GM18517 (cell line): ENCODE measurements at regions not wholly inside any gene's neighbourhood (a gene's known extent, or its start where the extent isn't known, plus 50 kb on each side); places are given as distances from the start of the nearest gene placed in this dataset.

Source experiments
- ATAC-seq: cut with Tn5 transposase; IDR thresholded peaks from one replicate; pipeline ENCODE4 v1.9.1; 2021; ENCODE audit warnings: mild to moderate bottlenecking, moderate library complexity; ENCODE audit not compliant: unreplicated experiment

- ATAC-seq = no peak
Observed at GRCh38 chr22:49236541-49237075, 591.1 kb downstream of the BRD1 start.

GRCh38 chr22:49235463-49236300 is 592.0 kb downstream of the BRD1 start:
- no peak for ATAC-seq

- no peak for ATAC-seq
Observed at GRCh38 chr22:49234459-49234858, 593.2 kb downstream of the BRD1 start.

- ATAC-seq = no peak
Observed at GRCh38 chr22:49233507-49234100, 594.1 kb downstream of the BRD1 start.

- no peak for ATAC-seq
Observed at GRCh38 chr22:49232319-49233067, 595.2 kb downstream of the BRD1 start.

GRCh38 chr22:49230194-49230577 is 597.5 kb downstream of the BRD1 start:
- ATAC-seq = no peak

- no peak for ATAC-seq
Observed at GRCh38 chr22:49229483-49230193, 598.0 kb downstream of the BRD1 start.

GRCh38 chr22:49228431-49229037 is 599.1 kb downstream of the BRD1 start:
- ATAC-seq = no peak

GRCh38 chr22:49227670-49228069 is 600.0 kb downstream of the BRD1 start:
- no peak for ATAC-seq

- no peak for ATAC-seq
Observed at GRCh38 chr22:49226096-49226495, 601.6 kb downstream of the BRD1 start.

GRCh38 chr22:49224243-49224642 is 603.4 kb downstream of the BRD1 start:
- no peak for ATAC-seq

GRCh38 chr22:49218142-49218541 is 609.5 kb downstream of the BRD1 start:
- no peak for ATAC-seq

GRCh38 chr22:49216579-49216978 is 611.1 kb downstream of the BRD1 start:
- no peak for ATAC-seq

GRCh38 chr22:49215840-49216239 is 611.8 kb downstream of the BRD1 start:
- ATAC-seq = no peak

- no peak for ATAC-seq
Observed at GRCh38 chr22:49214976-49215375, 612.7 kb downstream of the BRD1 start.

- no peak for ATAC-seq
Observed at GRCh38 chr22:49213731-49214352, 613.8 kb downstream of the BRD1 start.

- no peak for ATAC-seq
Observed at GRCh38 chr22:49212466-49212865, 615.2 kb downstream of the BRD1 start.

- no peak for ATAC-seq
Observed at GRCh38 chr22:49212002-49212401, 615.7 kb downstream of the BRD1 start.

- no peak for ATAC-seq
Observed at GRCh38 chr22:49211176-49211575, 616.5 kb downstream of the BRD1 start.

- ATAC-seq = no peak
Observed at GRCh38 chr22:49210606-49211005, 617.1 kb downstream of the BRD1 start.
